ENCODE measurements at regions not wholly inside any gene's neighbourhood (a gene's known extent, or its start where the extent isn't known, plus 50 kb on each side); places are given as distances from the start of the nearest gene placed in this dataset.
"Not testable (repeated sequence)": the region's sequence is repeated elsewhere in the genome, so short reads cannot be mapped to it uniquely, and the experiment has no call there.

DNA sequence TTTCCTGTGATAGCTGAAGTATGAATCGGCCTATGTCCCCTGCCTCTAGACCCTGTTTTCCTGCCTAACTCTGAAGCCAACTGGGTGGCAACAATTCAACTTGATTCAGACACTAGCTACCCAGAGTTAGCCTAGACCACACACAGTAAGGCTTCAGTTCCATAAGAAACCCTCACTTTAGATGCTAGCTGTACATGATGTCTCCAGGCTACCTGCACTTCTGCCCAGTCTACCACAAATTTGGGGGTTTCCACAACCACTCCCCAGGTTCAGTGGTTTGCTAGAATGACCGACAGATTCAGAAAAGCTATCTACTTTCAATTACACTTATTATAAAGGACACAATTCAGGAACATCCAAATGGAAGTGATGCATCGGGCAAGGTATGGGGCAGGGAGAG is 119.4 kb upstream of the VLDLR start:
- Histone ChIP-seq H3K4me1 (ENCODE audit: insufficient read depth, low read length) (no peaks in the 10 kb centered on the region), H3K27me3 (ENCODE audit: insufficient read depth, low read length) (no peaks in the 10 kb centered on the region), H3K27ac (ENCODE audit: low read depth, low read length) (no peak overlapping the region), H3K36me3 (ENCODE audit: insufficient read depth, low read length) (no peaks in the 10 kb centered on the region), H3K4me3 (ENCODE audit: low read length) (no peak overlapping the region), H3K9ac (ENCODE audit: low read depth, low read length) (no peak overlapping the region), H3K9me3 (ENCODE audit: insufficient read depth, low read depth, low read length) (no peaks in the 10 kb centered on the region)
- WGBS: 91% methylated on average over 3 of the region's 3 CpGs

DNA sequence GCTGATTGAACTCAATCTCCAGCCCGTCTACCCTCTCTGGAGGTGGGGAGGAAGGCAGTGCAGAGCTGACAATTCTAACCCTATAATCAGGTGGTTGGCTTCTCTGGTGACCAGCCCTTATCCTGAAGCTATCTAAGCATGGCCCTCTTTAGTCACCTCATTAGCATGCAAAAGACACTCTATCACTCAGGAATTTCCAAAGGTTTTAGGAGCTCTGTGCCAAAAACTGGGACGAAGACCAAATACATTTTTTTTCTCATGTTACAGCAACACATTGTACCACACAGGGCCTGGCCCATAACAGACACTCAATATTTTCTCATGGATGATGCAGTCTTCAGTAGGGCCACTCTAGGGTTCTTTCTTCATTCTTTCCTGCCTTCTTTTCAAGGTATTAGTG is 118.8 kb upstream of the VLDLR start:
- WGBS: 86% methylated on average over 2 of the region's 2 CpGs
- Histone ChIP-seq H3K27ac (ENCODE audit: low read depth, low read length) (no peak overlapping the region), H3K4me1 (ENCODE audit: insufficient read depth, low read length) (no peaks in the 10 kb centered on the region), H3K4me3 (ENCODE audit: low read length) (no peak overlapping the region), H3K9ac (ENCODE audit: low read depth, low read length) (no peak overlapping the region), H3K27me3 (ENCODE audit: insufficient read depth, low read length) (no peaks in the 10 kb centered on the region), H3K36me3 (ENCODE audit: insufficient read depth, low read length) (no peaks in the 10 kb centered on the region), H3K9me3 (ENCODE audit: insufficient read depth, low read depth, low read length) (no peaks in the 10 kb centered on the region)

DNA sequence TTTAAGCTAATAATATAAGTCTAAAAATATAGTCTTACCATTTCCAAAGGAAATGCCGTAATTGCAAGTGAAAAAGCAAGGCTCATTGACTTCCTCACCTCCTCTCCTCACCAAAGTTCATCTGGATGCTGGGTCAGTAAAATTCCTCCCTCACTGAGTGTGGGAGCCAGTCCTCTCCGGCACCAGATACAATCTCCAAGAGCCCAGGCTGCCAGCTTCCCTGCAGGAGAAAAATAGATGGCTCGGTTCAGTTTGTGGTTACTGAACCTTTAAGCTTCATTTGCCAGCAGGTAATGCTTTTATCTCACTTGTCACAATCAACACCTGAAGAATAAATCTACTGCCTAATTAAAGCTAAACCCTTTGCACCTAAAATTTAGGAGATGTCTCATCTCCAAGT is 115.3 kb upstream of the VLDLR start:
- Histone ChIP-seq H3K27ac (ENCODE audit: low read depth, low read length) (no peak overlapping the region), H3K36me3 (ENCODE audit: insufficient read depth, low read length) (no peaks in the 10 kb centered on the region), H3K9ac (ENCODE audit: low read depth, low read length) (no peak overlapping the region), H3K9me3 (ENCODE audit: insufficient read depth, low read depth, low read length) (no peaks in the 10 kb centered on the region), H3K4me1 (ENCODE audit: insufficient read depth, low read length) (no peaks in the 10 kb centered on the region), H3K4me3 (ENCODE audit: low read length) (no peak overlapping the region), H3K27me3 (ENCODE audit: insufficient read depth, low read length) (no peaks in the 10 kb centered on the region)
- 90% methylated on average over 3 of the region's 3 CpGs for WGBS

DNA sequence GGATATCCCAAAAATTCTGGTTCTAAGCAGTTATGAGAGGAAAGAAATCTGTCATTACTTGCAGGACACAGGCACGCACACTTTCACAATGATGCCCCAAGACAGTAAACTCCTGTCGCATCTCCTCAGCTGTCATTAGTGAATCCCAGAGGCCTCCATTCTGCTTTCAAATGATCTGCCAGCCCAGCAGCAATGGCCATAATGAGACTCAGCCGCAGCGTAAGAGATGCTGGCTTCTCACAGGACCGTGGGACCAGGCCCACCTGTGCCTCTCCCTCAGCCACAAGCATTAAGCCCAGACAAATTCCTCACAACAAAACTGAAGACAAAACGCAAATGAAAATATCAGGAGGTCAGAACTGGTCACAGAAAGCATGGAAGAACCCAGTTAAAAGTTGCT is 98.0 kb upstream of the VLDLR start:
- no peaks in the 10 kb centered on the region for H3K36me3 ChIP-seq (ENCODE audit: insufficient read depth, low read length)
- H3K27ac ChIP-seq (ENCODE audit: low read depth, low read length): no peak overlapping the region
- no peak overlapping the region for H3K4me3 ChIP-seq (ENCODE audit: low read length)
- H3K9ac ChIP-seq (ENCODE audit: low read depth, low read length): no peak overlapping the region
- peaks cover 2% of the 10 kb centered on the region; the same call in 1 of the 2 replicates for H3K4me1 ChIP-seq (ENCODE audit: insufficient read depth, low read length)
- WGBS: 94% methylated on average over 6 of the region's 6 CpGs
- no peaks in the 10 kb centered on the region for H3K9me3 ChIP-seq (ENCODE audit: insufficient read depth, low read depth, low read length)
- no peaks in the 10 kb centered on the region for H3K27me3 ChIP-seq (ENCODE audit: insufficient read depth, low read length)

DNA sequence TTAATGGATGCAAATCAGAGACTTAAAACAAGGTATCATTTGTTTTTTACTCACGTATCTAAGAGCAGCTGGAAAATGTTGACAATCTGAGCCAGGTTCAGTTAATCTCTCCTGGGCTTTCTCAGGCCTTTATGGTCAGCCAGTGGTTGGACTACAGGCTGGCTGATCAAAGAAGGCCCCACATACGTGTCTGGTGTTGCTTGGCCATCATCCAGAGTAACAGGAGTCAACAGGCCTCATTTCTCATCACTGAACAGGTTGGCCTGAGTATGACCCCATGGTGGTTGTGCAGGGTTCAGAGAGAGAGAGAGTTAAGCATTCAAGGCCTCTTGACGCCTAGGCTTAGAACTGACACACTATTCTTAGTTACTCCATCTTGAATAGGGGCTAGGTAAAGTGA is 97.0 kb upstream of the VLDLR start:
- WGBS: 95% methylated on average over 3 of the region's 3 CpGs
- Histone ChIP-seq H3K4me1 (ENCODE audit: insufficient read depth, low read length) (peaks cover 2% of the 10 kb centered on the region; the same call in 1 of the 2 replicates), H3K4me3 (ENCODE audit: low read length) (no peak overlapping the region)

DNA sequence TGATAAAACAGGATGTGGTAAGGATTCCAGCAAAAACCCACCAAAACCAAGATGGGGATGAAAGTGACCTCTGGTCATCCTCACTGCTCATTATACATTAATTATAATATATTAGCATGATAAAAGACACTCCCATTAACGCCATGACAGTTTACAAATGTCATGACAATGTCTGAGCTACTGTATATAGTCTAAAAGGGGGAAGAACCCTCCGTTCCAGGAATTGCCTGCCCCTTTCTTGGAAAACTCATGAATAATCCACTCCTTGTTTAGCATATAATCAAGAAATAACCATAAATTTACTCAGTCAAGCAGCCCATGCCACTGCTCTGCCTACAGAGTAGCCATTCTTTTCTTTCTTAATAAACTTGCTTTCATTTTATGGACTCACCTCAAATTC is 96.4 kb upstream of the VLDLR start:
- no peak overlapping the region for H3K4me3 ChIP-seq (ENCODE audit: low read length)
- 96% methylated on average over 2 of the region's 2 CpGs for WGBS

More for the DNA sequence above, 97.0 kb upstream of the VLDLR start:
- H3K36me3 ChIP-seq (ENCODE audit: insufficient read depth, low read length): no peaks in the 10 kb centered on the region
- no peak overlapping the region for H3K27ac ChIP-seq (ENCODE audit: low read depth, low read length)
- H3K9ac ChIP-seq (ENCODE audit: low read depth, low read length): no peak overlapping the region
- no peaks in the 10 kb centered on the region for H3K9me3 ChIP-seq (ENCODE audit: insufficient read depth, low read depth, low read length)
- H3K27me3 ChIP-seq (ENCODE audit: insufficient read depth, low read length): no peaks in the 10 kb centered on the region

DNA sequence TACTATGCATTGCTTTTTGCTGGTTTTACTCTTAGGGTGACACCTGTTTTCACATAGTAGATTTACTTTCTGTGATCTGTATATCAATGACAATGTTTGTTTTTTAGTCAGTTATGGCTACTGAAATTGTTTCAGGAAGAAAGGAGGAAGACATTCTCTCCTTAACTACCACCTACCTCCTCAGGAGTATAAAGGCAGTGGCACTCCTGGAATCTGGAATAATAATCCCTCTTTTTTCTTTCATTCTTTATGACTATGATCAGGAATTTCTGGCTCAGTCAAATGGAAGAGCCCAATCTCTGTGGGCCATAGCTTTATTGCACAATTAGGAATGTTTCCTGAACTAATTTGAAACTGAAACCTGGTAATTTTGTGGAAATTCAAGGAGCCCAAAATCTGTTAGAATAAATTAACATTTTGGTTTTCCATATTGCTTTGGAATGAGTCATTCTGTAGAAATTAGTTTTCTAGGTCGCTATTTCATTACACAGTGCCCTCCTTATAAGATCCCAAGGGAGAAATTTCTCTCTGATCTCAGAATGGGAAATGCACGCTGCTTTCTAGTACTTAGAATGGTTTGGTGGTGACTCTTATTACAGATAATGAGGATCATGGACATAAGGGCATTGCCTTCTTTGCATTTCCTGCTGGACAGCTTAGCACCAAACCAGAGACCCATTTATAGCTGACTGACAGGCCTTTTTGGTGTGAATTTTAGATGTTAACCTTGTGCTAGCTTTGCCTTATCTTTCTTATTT is 95.3 kb upstream of the VLDLR start:
- 88% methylated on average over 2 of the region's 2 CpGs for WGBS
- H3K36me3 ChIP-seq (ENCODE audit: insufficient read depth, low read length): no peaks in the 10 kb centered on the region
- no peaks in the 10 kb centered on the region for H3K9me3 ChIP-seq (ENCODE audit: insufficient read depth, low read depth, low read length)
- H3K9ac ChIP-seq (ENCODE audit: low read depth, low read length): no peak overlapping the region
- no peaks in the 10 kb centered on the region for H3K27me3 ChIP-seq (ENCODE audit: insufficient read depth, low read length)
- H3K27ac ChIP-seq (ENCODE audit: low read depth, low read length): no peak overlapping the region
- H3K4me1 ChIP-seq (ENCODE audit: insufficient read depth, low read length): peaks cover 2% of the 10 kb centered on the region; the same call in 1 of the 2 replicates
- H3K4me3 ChIP-seq (ENCODE audit: low read length): no peak overlapping the region

More for the DNA sequence above, 96.4 kb upstream of the VLDLR start:
- Histone ChIP-seq H3K27ac (ENCODE audit: low read depth, low read length) (no peak overlapping the region), H3K4me1 (ENCODE audit: insufficient read depth, low read length) (peaks cover 2% of the 10 kb centered on the region; the same call in 1 of the 2 replicates), H3K9ac (ENCODE audit: low read depth, low read length) (no peak overlapping the region), H3K36me3 (ENCODE audit: insufficient read depth, low read length) (no peaks in the 10 kb centered on the region), H3K9me3 (ENCODE audit: insufficient read depth, low read depth, low read length) (no peaks in the 10 kb centered on the region), H3K27me3 (ENCODE audit: insufficient read depth, low read length) (no peaks in the 10 kb centered on the region)

DNA sequence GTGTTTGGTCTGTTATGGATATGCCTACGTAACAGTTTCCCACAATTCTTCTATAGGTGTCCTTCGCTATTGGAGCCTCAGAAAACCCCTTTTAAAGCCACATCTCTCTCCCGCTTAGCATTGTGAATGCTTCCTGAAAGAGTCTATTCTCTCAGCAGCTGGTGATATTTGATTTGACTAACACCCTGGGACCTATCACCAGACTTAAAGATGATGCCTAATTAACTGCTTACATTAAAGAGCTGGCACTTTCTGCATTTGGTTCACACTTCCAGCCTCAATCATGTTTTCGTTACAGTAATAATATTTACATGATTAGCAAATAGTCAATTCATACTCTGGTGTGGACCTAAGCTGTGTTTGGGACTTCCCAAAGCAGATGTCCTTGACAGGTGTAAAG is 90.1 kb upstream of the VLDLR start:
- no peak overlapping the region for H3K27ac ChIP-seq (ENCODE audit: low read depth, low read length)
- 92% methylated on average over 3 of the region's 4 CpGs for WGBS
- H3K9me3 ChIP-seq (ENCODE audit: insufficient read depth, low read depth, low read length): no peaks in the 10 kb centered on the region
- no peak overlapping the region for H3K9ac ChIP-seq (ENCODE audit: low read depth, low read length)
- H3K27me3 ChIP-seq (ENCODE audit: insufficient read depth, low read length): no peaks in the 10 kb centered on the region
- H3K36me3 ChIP-seq (ENCODE audit: insufficient read depth, low read length): peaks cover 3% of the 10 kb centered on the region; the same call in 1 of the 2 replicates
- H3K4me1 ChIP-seq (ENCODE audit: insufficient read depth, low read length): peaks cover 5% of the 10 kb centered on the region
- H3K4me3 ChIP-seq (ENCODE audit: low read length): no peak overlapping the region

DNA sequence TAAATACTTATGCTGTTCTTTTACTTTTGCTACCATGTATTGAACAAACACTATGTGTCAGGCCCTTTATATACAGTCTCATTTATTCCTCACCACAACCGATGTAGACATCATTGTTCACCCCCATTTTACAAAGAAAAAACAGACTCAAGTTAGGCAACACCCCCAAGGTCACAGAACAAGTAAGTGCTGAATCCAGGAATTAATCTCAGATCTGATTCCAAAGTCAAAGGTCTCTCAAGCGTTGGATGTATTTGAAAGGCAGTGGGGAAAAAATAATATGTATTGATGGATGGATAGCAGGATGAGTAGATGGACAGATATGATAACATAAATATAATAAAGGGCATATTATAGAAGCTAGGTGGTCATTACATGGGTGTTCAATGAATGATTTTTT is 85.1 kb upstream of the VLDLR start:
- Histone ChIP-seq H3K36me3 (ENCODE audit: insufficient read depth, low read length) (peaks cover 3% of the 10 kb centered on the region; the same call in 1 of the 2 replicates), H3K9me3 (ENCODE audit: insufficient read depth, low read depth, low read length) (no peaks in the 10 kb centered on the region), H3K4me1 (ENCODE audit: insufficient read depth, low read length) (peaks cover 5% of the 10 kb centered on the region), H3K9ac (ENCODE audit: low read depth, low read length) (no peak overlapping the region), H3K27ac (ENCODE audit: low read depth, low read length) (no peak overlapping the region), H3K4me3 (ENCODE audit: low read length) (no peak overlapping the region), H3K27me3 (ENCODE audit: insufficient read depth, low read length) (no peaks in the 10 kb centered on the region)
- 94% methylated on average over 2 of the region's 2 CpGs for WGBS

DNA sequence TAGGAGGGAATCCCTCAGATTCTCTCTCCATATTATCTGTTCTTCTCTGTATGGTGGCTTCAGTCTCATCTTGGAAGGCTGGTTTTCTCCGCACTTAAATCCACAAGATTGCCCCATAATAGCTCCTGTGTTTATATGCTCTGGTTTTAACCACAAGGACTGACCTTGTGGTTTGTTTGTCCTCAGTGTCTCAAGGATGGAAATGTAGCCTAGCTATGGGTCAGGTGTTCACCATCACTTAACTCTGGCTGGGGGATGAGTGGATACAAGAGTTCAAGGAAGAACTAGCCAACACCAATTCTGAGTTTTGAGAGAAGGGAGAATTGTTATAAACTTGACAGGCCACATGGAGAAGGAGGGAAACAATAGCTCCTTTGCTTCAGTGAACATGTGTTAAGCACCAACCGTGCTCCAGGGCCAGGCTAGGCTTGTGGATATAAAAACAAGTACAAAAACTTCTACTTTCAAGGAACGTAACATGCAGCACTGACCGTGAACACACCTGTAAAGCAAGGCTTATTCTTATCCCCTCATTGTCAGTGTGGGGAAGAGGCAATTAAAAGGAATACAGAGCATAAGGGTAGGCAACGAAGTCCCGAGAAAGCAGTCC is 75.6 kb upstream of the VLDLR start:
- no peaks in the 10 kb centered on the region for H3K4me1 ChIP-seq (ENCODE audit: insufficient read depth, low read length)
- no peak overlapping the region for H3K27ac ChIP-seq (ENCODE audit: low read depth, low read length)
- no peak overlapping the region for H3K9ac ChIP-seq (ENCODE audit: low read depth, low read length)
- H3K9me3 ChIP-seq (ENCODE audit: insufficient read depth, low read depth, low read length): peaks cover 4% of the 10 kb centered on the region; the same call in 1 of the 2 replicates
- H3K27me3 ChIP-seq (ENCODE audit: insufficient read depth, low read length): no peaks in the 10 kb centered on the region
- 96% methylated on average over 5 of the region's 6 CpGs for WGBS
- no peaks in the 10 kb centered on the region for H3K36me3 ChIP-seq (ENCODE audit: insufficient read depth, low read length)
- no peak overlapping the region for H3K4me3 ChIP-seq (ENCODE audit: low read length)

DNA sequence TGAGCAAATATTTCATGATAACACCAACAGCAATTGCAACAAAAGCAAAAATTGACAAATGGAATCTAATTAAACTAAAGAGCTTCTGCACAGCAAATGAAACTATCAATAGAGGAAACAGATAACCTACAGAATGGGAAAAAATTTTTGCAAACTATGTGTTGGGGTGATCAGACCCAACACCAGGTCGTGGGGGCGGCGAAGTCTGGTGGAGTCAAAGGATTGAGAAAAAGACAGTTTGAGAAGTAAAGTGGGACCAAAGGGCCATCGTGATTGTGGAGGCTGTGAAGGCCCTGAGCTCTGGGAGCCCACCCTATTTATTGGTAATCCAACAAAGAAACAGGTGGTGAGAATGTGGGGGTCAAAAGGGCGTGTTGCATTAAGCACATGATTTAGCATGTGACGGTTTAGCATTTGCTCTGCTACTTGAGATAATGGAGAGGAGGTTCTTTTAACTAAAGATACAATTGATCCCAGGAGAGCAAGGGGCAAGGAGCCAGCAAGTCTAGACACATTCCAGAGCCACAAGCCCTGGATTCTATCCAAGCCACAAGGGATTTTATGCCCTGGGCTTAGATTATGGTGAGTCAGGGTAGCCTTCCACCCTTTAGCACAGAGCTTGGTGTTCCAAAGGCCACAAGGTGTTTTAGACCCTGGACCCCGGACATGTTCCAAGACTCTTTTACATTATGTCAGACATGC is 65.5 kb upstream of the VLDLR start:
- H3K36me3 ChIP-seq (ENCODE audit: insufficient read depth, low read length); H3K9me3 ChIP-seq (ENCODE audit: insufficient read depth, low read depth, low read length); H3K27me3 ChIP-seq (ENCODE audit: insufficient read depth, low read length); H3K4me1 ChIP-seq (ENCODE audit: insufficient read depth, low read length); H3K9ac ChIP-seq (ENCODE audit: low read depth, low read length); H3K4me3 ChIP-seq (ENCODE audit: low read length); H3K27ac ChIP-seq (ENCODE audit: low read depth, low read length): not testable (repeated sequence)
- WGBS: 94% methylated on average over 7 of the region's 7 CpGs

Data from HUES64 (cell line).